ENCODE measurements at regions not wholly inside any gene's neighbourhood (a gene's known extent, or its start where the extent isn't known, plus 50 kb on each side); places are given as distances from the start of the nearest gene placed in this dataset.

GRCh38 chr10:57260175-57260574, 899.1 kb upstream of the ZWINT start:
- peaks cover 3% of the 10 kb centered on the region for H3K9me3 Mint-ChIP-seq
- no peak for TF ChIP-seq CTCF (IDR thresholded peaks at IDR 0.05)
- no peak overlapping the region for H3K27ac Mint-ChIP-seq
- H3K36me3 Mint-ChIP-seq (ENCODE audit: low read depth) = no peaks in the 10 kb centered on the region
- no peaks in the 10 kb centered on the region for H3K4me1 Mint-ChIP-seq (ENCODE audit: low read depth)
- POLR2A ChIA-PET = no interaction called here
- CTCF ChIA-PET = no interaction called here
- no peak for ATAC-seq
- no peak overlapping the region for H3K4me3 Mint-ChIP-seq
- DNase-seq = no peak
- H3K27me3 Mint-ChIP-seq = no peaks in the 10 kb centered on the region
- intact Hi-C loops (cut with micrococcal nuclease) = no loop called here

- Mint-ChIP-seq H3K27ac (no peak overlapping the region), H3K4me1 (ENCODE audit: low read depth) (no peaks in the 10 kb centered on the region), H3K9me3 (peaks cover 5% of the 10 kb centered on the region), H3K36me3 (ENCODE audit: low read depth) (no peaks in the 10 kb centered on the region), H3K4me3 (no peak overlapping the region), H3K27me3 (no peaks in the 10 kb centered on the region)
- ChIA-PET CTCF (no interaction called here), POLR2A (no interaction called here)
- no peak for DNase-seq
- no peak for ATAC-seq
- intact Hi-C loops (cut with micrococcal nuclease) = no loop called here
- TF ChIP-seq CTCF (IDR thresholded peaks at IDR 0.05) = no peak
Measured at GRCh38 chr10:57249615-57250281, 888.7 kb upstream of the ZWINT start.

GRCh38 chr10:57247271-57247670, 886.2 kb upstream of the ZWINT start:
- ChIA-PET CTCF (no interaction called here), POLR2A (no interaction called here)
- Mint-ChIP-seq H3K27me3 (no peaks in the 10 kb centered on the region), H3K4me3 (no peak overlapping the region), H3K36me3 (ENCODE audit: low read depth) (no peaks in the 10 kb centered on the region), H3K9me3 (peaks cover 3% of the 10 kb centered on the region), H3K4me1 (ENCODE audit: low read depth) (no peaks in the 10 kb centered on the region), H3K27ac (no peak overlapping the region)
- TF ChIP-seq CTCF (IDR thresholded peaks at IDR 0.05) = no peak
- intact Hi-C loops (cut with micrococcal nuclease) = no loop called here
- DNase-seq = no peak
- ATAC-seq = no peak

GRCh38 chr10:57225920-57226319, 864.9 kb upstream of the ZWINT start:
- ATAC-seq (no peak), DNase-seq (no peak)
- POLR2A ChIA-PET = no interaction called here
- Mint-ChIP-seq H3K36me3 (ENCODE audit: low read depth) (no peaks in the 10 kb centered on the region), H3K9me3 (peaks cover 3% of the 10 kb centered on the region), H3K27me3 (no peaks in the 10 kb centered on the region), H3K27ac (no peak overlapping the region), H3K4me1 (ENCODE audit: low read depth) (no peaks in the 10 kb centered on the region), H3K4me3 (no peak overlapping the region)
- CTCF ChIA-PET = no interaction called here
- intact Hi-C loops (cut with micrococcal nuclease) = no loop called here
- TF ChIP-seq CTCF (IDR thresholded peaks at IDR 0.05) = no peak

GRCh38 chr10:57224811-57225210, 863.8 kb upstream of the ZWINT start:
- ChIA-PET POLR2A (no interaction called here), CTCF (no interaction called here)
- DNase-seq (no peak), ATAC-seq (no peak)
- Mint-ChIP-seq H3K9me3 (peaks cover 3% of the 10 kb centered on the region), H3K4me3 (no peak overlapping the region), H3K4me1 (ENCODE audit: low read depth) (no peaks in the 10 kb centered on the region), H3K27ac (no peak overlapping the region), H3K27me3 (no peaks in the 10 kb centered on the region), H3K36me3 (ENCODE audit: low read depth) (no peaks in the 10 kb centered on the region)
- intact Hi-C loops (cut with micrococcal nuclease) = no loop called here
- TF ChIP-seq CTCF (IDR thresholded peaks at IDR 0.05) = no peak

All from activated CD8-positive, alpha-beta T cell treated with anti-CD3 and anti-CD28 coated beads for 36 hours (primary cell).